ENCODE measurements at regions not wholly inside any gene's neighbourhood (a gene's known extent, or its start where the extent isn't known, plus 50 kb on each side); places are given as distances from the start of the nearest gene placed in this dataset.

GRCh38 chr10:124252097-124252715 lies 158.8 kb upstream of the CHST15 start:
- Histone ChIP-seq H3K79me1 (ENCODE audit: low read length) (no peaks in the 10 kb centered on the region), H3K4me1 (ENCODE audit: control insufficient read depth in 1 of 2, insufficient read depth in 2 of 2, low read length in 2 of 2) (no peaks in the 10 kb centered on the region), H2BK12ac (ENCODE audit: low read length) (no peak overlapping the region), H3K23ac (ENCODE audit: low read length) (no peak overlapping the region), H3K18ac (ENCODE audit: low read length) (no peak overlapping the region), H2BK120ac (ENCODE audit: insufficient read depth, low read length, poor library complexity) (no peak overlapping the region), H3K27me3 (ENCODE audit: insufficient read depth, low read length) (no peaks in the 10 kb centered on the region), H3K4ac (ENCODE audit: low read depth, low read length) (no peak overlapping the region), H4K8ac (ENCODE audit: low read depth, low read length) (no peak overlapping the region), H4K12ac (ENCODE audit: low read depth, low read length) (no peak overlapping the region), H3K9ac (ENCODE audit: low read length) (no peak overlapping the region), H2AFZ (ENCODE audit: insufficient read depth, low read length, poor library complexity) (no peak overlapping the region), H3K4me3 (ENCODE audit: low read depth, low read length) (no peak overlapping the region), H2BK5ac (ENCODE audit: low read depth, low read length, poor library complexity) (no peak overlapping the region), H3K9me3 (ENCODE audit: insufficient read depth, low read depth, low read length) (peaks cover 3% of the 10 kb centered on the region), H3K36me3 (ENCODE audit: control insufficient read depth in 1 of 2, insufficient read depth in 2 of 2, low read length in 2 of 2) (no peaks in the 10 kb centered on the region), H2AK5ac (ENCODE audit: low read length) (no peak overlapping the region), H3K27ac (ENCODE audit: low read depth, low read length) (no peak overlapping the region), H3K79me2 (ENCODE audit: control insufficient read depth, insufficient read depth, low read length, poor library complexity) (no peaks in the 10 kb centered on the region), H4K91ac (ENCODE audit: low read depth, low read length) (no peak overlapping the region), H3K4me2 (ENCODE audit: low read length) (no peak overlapping the region), H3K14ac (ENCODE audit: low read length) (no peak overlapping the region)
- WGBS (ENCODE audit: extremely low coverage, insufficient coverage, insufficient read length): no CpG with 5 or more reads among the region's 8 CpGs
- no peak for DNase-seq

GRCh38 chr10:124251317-124252065 lies 158.1 kb upstream of the CHST15 start:
- Histone ChIP-seq H3K9ac (ENCODE audit: low read length) (no peak overlapping the region), H3K9me3 (ENCODE audit: insufficient read depth, low read depth, low read length) (peaks cover 3% of the 10 kb centered on the region), H3K23ac (ENCODE audit: low read length) (no peak overlapping the region), H4K8ac (ENCODE audit: low read depth, low read length) (no peak overlapping the region), H2AFZ (ENCODE audit: insufficient read depth, low read length, poor library complexity) (no peak overlapping the region), H2AK5ac (ENCODE audit: low read length) (no peak overlapping the region), H3K18ac (ENCODE audit: low read length) (no peak overlapping the region), H3K79me2 (ENCODE audit: control insufficient read depth, insufficient read depth, low read length, poor library complexity) (no peaks in the 10 kb centered on the region), H3K14ac (ENCODE audit: low read length) (no peak overlapping the region), H3K27ac (ENCODE audit: low read depth, low read length) (no peak overlapping the region), H3K4ac (ENCODE audit: low read depth, low read length) (no peak overlapping the region), H3K27me3 (ENCODE audit: insufficient read depth, low read length) (no peaks in the 10 kb centered on the region), H3K4me3 (ENCODE audit: low read depth, low read length) (no peak overlapping the region), H3K4me2 (ENCODE audit: low read length) (no peak overlapping the region), H2BK120ac (ENCODE audit: insufficient read depth, low read length, poor library complexity) (no peak overlapping the region), H2BK12ac (ENCODE audit: low read length) (no peak overlapping the region), H4K12ac (ENCODE audit: low read depth, low read length) (no peak overlapping the region), H3K79me1 (ENCODE audit: low read length) (no peaks in the 10 kb centered on the region), H4K91ac (ENCODE audit: low read depth, low read length) (no peak overlapping the region), H3K36me3 (ENCODE audit: control insufficient read depth in 1 of 2, insufficient read depth in 2 of 2, low read length in 2 of 2) (no peaks in the 10 kb centered on the region), H3K4me1 (ENCODE audit: control insufficient read depth in 1 of 2, insufficient read depth in 2 of 2, low read length in 2 of 2) (no peaks in the 10 kb centered on the region), H2BK5ac (ENCODE audit: low read depth, low read length, poor library complexity) (no peak overlapping the region)
- no CpG with 5 or more reads among the region's 4 CpGs for WGBS (ENCODE audit: extremely low coverage, insufficient coverage, insufficient read length)
- no peak for DNase-seq

- no CpG with 5 or more reads among the region's 6 CpGs for WGBS (ENCODE audit: extremely low coverage, insufficient coverage, insufficient read length)
These were observed 157.1 kb upstream of the CHST15 start for GRCh38 chr10:124250506-124250905.

GRCh38 chr10:124249812-124250432 lies 156.5 kb upstream of the CHST15 start:
- no peak overlapping the region for H2AK5ac ChIP-seq (ENCODE audit: low read length)
- no peaks in the 10 kb centered on the region for H3K4me1 ChIP-seq (ENCODE audit: control insufficient read depth in 1 of 2, insufficient read depth in 2 of 2, low read length in 2 of 2)
- H2BK12ac ChIP-seq (ENCODE audit: low read length): no peak overlapping the region
- H3K9me3 ChIP-seq (ENCODE audit: insufficient read depth, low read depth, low read length): peaks cover 3% of the 10 kb centered on the region
- no peak overlapping the region for H4K12ac ChIP-seq (ENCODE audit: low read depth, low read length)
- H3K23ac ChIP-seq (ENCODE audit: low read length): no peak overlapping the region
- H3K79me2 ChIP-seq (ENCODE audit: control insufficient read depth, insufficient read depth, low read length, poor library complexity): no peaks in the 10 kb centered on the region
- no peak overlapping the region for H2BK5ac ChIP-seq (ENCODE audit: low read depth, low read length, poor library complexity)
- H3K9ac ChIP-seq (ENCODE audit: low read length): no peak overlapping the region
- DNase-seq: no peak
- no peak overlapping the region for H2AFZ ChIP-seq (ENCODE audit: insufficient read depth, low read length, poor library complexity)
- H3K79me1 ChIP-seq (ENCODE audit: low read length): no peaks in the 10 kb centered on the region
- no peak overlapping the region for H2BK120ac ChIP-seq (ENCODE audit: insufficient read depth, low read length, poor library complexity)
- no peak overlapping the region for H4K91ac ChIP-seq (ENCODE audit: low read depth, low read length)
- no peaks in the 10 kb centered on the region for H3K36me3 ChIP-seq (ENCODE audit: control insufficient read depth in 1 of 2, insufficient read depth in 2 of 2, low read length in 2 of 2)
- H3K27ac ChIP-seq (ENCODE audit: low read depth, low read length): no peak overlapping the region
- H3K14ac ChIP-seq (ENCODE audit: low read length): no peak overlapping the region
- no peak overlapping the region for H3K4me3 ChIP-seq (ENCODE audit: low read depth, low read length)
- no peaks in the 10 kb centered on the region for H3K27me3 ChIP-seq (ENCODE audit: insufficient read depth, low read length)
- H3K18ac ChIP-seq (ENCODE audit: low read length): no peak overlapping the region
- no peak overlapping the region for H3K4ac ChIP-seq (ENCODE audit: low read depth, low read length)
- WGBS (ENCODE audit: extremely low coverage, insufficient coverage, insufficient read length): no CpG with 5 or more reads among the region's 8 CpGs
- no peak overlapping the region for H4K8ac ChIP-seq (ENCODE audit: low read depth, low read length)
- no peak overlapping the region for H3K4me2 ChIP-seq (ENCODE audit: low read length)

More at GRCh38 chr10:124250506-124250905, 157.1 kb upstream of the CHST15 start:
- H2BK12ac ChIP-seq (ENCODE audit: low read length): no peak overlapping the region
- no peaks in the 10 kb centered on the region for H3K4me1 ChIP-seq (ENCODE audit: control insufficient read depth in 1 of 2, insufficient read depth in 2 of 2, low read length in 2 of 2)
- no peak overlapping the region for H3K27ac ChIP-seq (ENCODE audit: low read depth, low read length)
- no peak overlapping the region for H3K4me3 ChIP-seq (ENCODE audit: low read depth, low read length)
- no peak for DNase-seq
- H3K79me2 ChIP-seq (ENCODE audit: control insufficient read depth, insufficient read depth, low read length, poor library complexity): no peaks in the 10 kb centered on the region
- H3K4me2 ChIP-seq (ENCODE audit: low read length): no peak overlapping the region
- H3K14ac ChIP-seq (ENCODE audit: low read length): no peak overlapping the region
- no peaks in the 10 kb centered on the region for H3K36me3 ChIP-seq (ENCODE audit: control insufficient read depth in 1 of 2, insufficient read depth in 2 of 2, low read length in 2 of 2)
- no peak overlapping the region for H2BK5ac ChIP-seq (ENCODE audit: low read depth, low read length, poor library complexity)
- H3K79me1 ChIP-seq (ENCODE audit: low read length): no peaks in the 10 kb centered on the region
- H3K27me3 ChIP-seq (ENCODE audit: insufficient read depth, low read length): no peaks in the 10 kb centered on the region
- no peak overlapping the region for H2AK5ac ChIP-seq (ENCODE audit: low read length)
- H4K91ac ChIP-seq (ENCODE audit: low read depth, low read length): no peak overlapping the region
- H4K8ac ChIP-seq (ENCODE audit: low read depth, low read length): no peak overlapping the region
- H4K12ac ChIP-seq (ENCODE audit: low read depth, low read length): no peak overlapping the region
- no peak overlapping the region for H3K4ac ChIP-seq (ENCODE audit: low read depth, low read length)
- peaks cover 3% of the 10 kb centered on the region for H3K9me3 ChIP-seq (ENCODE audit: insufficient read depth, low read depth, low read length)
- no peak overlapping the region for H2AFZ ChIP-seq (ENCODE audit: insufficient read depth, low read length, poor library complexity)
- no peak overlapping the region for H2BK120ac ChIP-seq (ENCODE audit: insufficient read depth, low read length, poor library complexity)
- H3K23ac ChIP-seq (ENCODE audit: low read length): no peak overlapping the region
- no peak overlapping the region for H3K18ac ChIP-seq (ENCODE audit: low read length)
- H3K9ac ChIP-seq (ENCODE audit: low read length): no peak overlapping the region
